IMR-90 (cell line): ENCODE measurements at regions not wholly inside any gene's neighbourhood (a gene's known extent, or its start where the extent isn't known, plus 50 kb on each side); places are given as distances from the start of the nearest gene placed in this dataset.

Experiments used
- ATAC-seq: fragments of 200-7000 bp; cut with Tn5 transposase; 2 replicates; pipeline ENCODE4 v1.9.1; 2020; ENCODE audit warnings: low read depth, mild to moderate bottlenecking, moderate library complexity
- BruUV-seq: library from RNA; stranded (reverse); fragments of 400-500 nt; replicated peaks from 2 replicates; lab custom pipeline; 2021; lab: Mats Ljungman, UMichigan
- CTCF ChIA-PET: fragments of 300-600 bp; formaldehyde crosslinking; extraction: SDS; loops from one replicate; lab custom pipeline; 2021; ENCODE audit warnings: antibody characterized with exemption; lab: Yijun Ruan, JAX
- POLR2A ChIA-PET: fragments of 300-600 bp; sonication (Branson Sonifier 250); formaldehyde crosslinking; loops from one replicate; lab custom pipeline; 2022; ENCODE audit warnings: antibody characterized with exemption; ENCODE audit not compliant: unreplicated experiment; lab: Charles Lee
- DNase-seq: peaks from one replicate; pipeline ENCODE4 v3.0.0; 2013
- H2AFZ ChIP-seq: replicated peaks from 2 replicates; pipeline ENCODE3; 2013; ENCODE audit warnings: low read length, mild to moderate bottlenecking; ENCODE audit not compliant: poor library complexity
- H2AK5ac ChIP-seq: 2 replicates; pipeline ENCODE4 v1.6.1; 2013; ENCODE audit warnings: low read depth, low read length, inconsistent platforms
- H2AK9ac ChIP-seq: replicated peaks from 2 replicates; pipeline ENCODE3; 2013; ENCODE audit warnings: mild to moderate bottlenecking, low read depth, low read length, moderate library complexity; ENCODE audit not compliant: poor library complexity
- H2BK120ac ChIP-seq: 2 replicates; pipeline ENCODE4 v1.6.1; 2013; ENCODE audit warnings: low read depth, low read length, inconsistent platforms
- H2BK15ac ChIP-seq: 3 replicates; pipeline ENCODE4 v1.6.1; 2013; ENCODE audit warnings: low read depth, low read length, inconsistent platforms
- H2BK20ac ChIP-seq: 2 replicates; pipeline ENCODE4 v1.6.1; 2013; ENCODE audit warnings: low read depth, mild to moderate bottlenecking, inconsistent platforms, low read length, moderate library complexity
- H2BK5ac ChIP-seq: 2 replicates; pipeline ENCODE4 v1.6.1; 2013; ENCODE audit warnings: mild to moderate bottlenecking, low read depth, low read length, inconsistent platforms; ENCODE audit not compliant: poor library complexity, severe bottlenecking
- H3K14ac ChIP-seq: replicated peaks from 2 replicates; pipeline ENCODE4 v1.6.1; 2013; ENCODE audit warnings: low read depth, low read length, inconsistent platforms
- H3K18ac ChIP-seq: 2 replicates; pipeline ENCODE4 v1.6.1; 2013; ENCODE audit warnings: low read depth, low read length, control low read depth
- H3K23ac ChIP-seq: 2 replicates; pipeline ENCODE4 v1.6.1; 2013; ENCODE audit warnings: low read depth, low read length, inconsistent platforms
- H3K27ac ChIP-seq: 2 replicates; pipeline ENCODE4 v1.5.1; 2013; ENCODE audit warnings: mild to moderate bottlenecking, control low read depth, low read length; ENCODE audit not compliant: insufficient read depth
- H3K27me3 ChIP-seq: 2 replicates; pipeline ENCODE4 v1.6.1; 2013; ENCODE audit warnings: low read length; ENCODE audit not compliant: control insufficient read depth, insufficient read depth
- H3K36me3 ChIP-seq: 2 replicates; pipeline ENCODE4 v1.6.1; 2013; ENCODE audit warnings: low read length, mixed read lengths; ENCODE audit not compliant: control insufficient read depth, insufficient read depth
- H3K4ac ChIP-seq: 2 replicates; pipeline ENCODE4 v1.6.1; 2013; ENCODE audit warnings: low read depth, low read length, inconsistent platforms
- H3K4me1 ChIP-seq: 2 replicates; pipeline ENCODE4 v1.6.1; 2013; ENCODE audit warnings: low read length, mixed read lengths; ENCODE audit not compliant: control insufficient read depth, insufficient read depth
- H3K4me2 ChIP-seq: 2 replicates; pipeline ENCODE4 v1.6.1; 2013; ENCODE audit warnings: low read depth, mild to moderate bottlenecking, control low read depth, low read length, moderate library complexity
- H3K4me3 ChIP-seq: 2 replicates; pipeline ENCODE4 v1.5.1; 2013; ENCODE audit warnings: low read depth, mild to moderate bottlenecking, control low read depth, low read length, moderate library complexity; ENCODE audit not compliant: insufficient read depth
- H3K56ac ChIP-seq: 2 replicates; pipeline ENCODE4 v1.6.1; 2013; ENCODE audit warnings: low read length, inconsistent platforms; ENCODE audit not compliant: insufficient read depth; ENCODE audit errors: extremely low read depth
- H3K79me1 ChIP-seq, 2 experiments: 2 replicates each; pipeline ENCODE4 v1.6.1; 2013; ENCODE audit warnings: low read length in 2 of 2, inconsistent platforms in 1 of 2, low read depth in 1 of 2
- H3K9ac ChIP-seq: 2 replicates; pipeline ENCODE4 v1.6.1; 2013; ENCODE audit warnings: low read depth, low read length, control low read depth
- H3K9me1 ChIP-seq: 2 replicates; pipeline ENCODE4 v1.6.1; 2013; ENCODE audit warnings: low read length, inconsistent platforms; ENCODE audit not compliant: insufficient read depth
- H3K9me3 ChIP-seq: 2 replicates; pipeline ENCODE4 v1.6.1; 2013; ENCODE audit warnings: low read length; ENCODE audit not compliant: control insufficient read depth, insufficient read depth
- H4K20me1 ChIP-seq: 2 replicates; pipeline ENCODE4 v1.6.1; 2013; ENCODE audit warnings: low read length, inconsistent platforms; ENCODE audit not compliant: insufficient read depth
- H4K5ac ChIP-seq: 2 replicates; pipeline ENCODE4 v1.6.1; 2013; ENCODE audit warnings: mild to moderate bottlenecking, low read depth, low read length, control low read depth
- H4K8ac ChIP-seq, 2 experiments: 2 replicates each; pipeline ENCODE4 v1.6.1; 2013; ENCODE audit warnings: low read depth in 2 of 2, low read length in 2 of 2, control low read depth in 1 of 2, inconsistent platforms in 1 of 2
- H4K91ac ChIP-seq: 2 replicates; pipeline ENCODE4 v1.6.1; 2013; ENCODE audit warnings: low read depth, low read length, inconsistent platforms; ENCODE audit not compliant: insufficient read depth
- ELK1 ChIP-seq: fragments of 150-350 bp; IDR thresholded peaks from 2 replicates; pipeline ENCODE4 v1.6.1; 2016; ENCODE audit warnings: low read depth, mild to moderate bottlenecking, low read length, moderate library complexity, borderline replicate concordance
- WGBS, 2 experiments: methylation state at CpG; one replicate each; pipeline versions ENCODE4 v1.1.5 to v1.1.7; 2013; ENCODE audit warnings: missing lambda C conversion rate in 2 of 2; ENCODE audit not compliant: insufficient read length in 1 of 2; ENCODE audit errors: extremely low coverage in 2 of 2; 5-methylcytosine and 5-hydroxymethylcytosine counted together
- dilution Hi-C: fragments of 300-500 bp; cut with HindIII; formaldehyde crosslinking; loops from one replicate; pipeline ENCODE4 v1.14.3; 2018; ENCODE audit warnings: low sequenced_read_pairs; ENCODE audit not compliant: unreplicated experiment
- in situ Hi-C: fragments of 300-500 bp; cut with MboI; formaldehyde crosslinking; loops from 3 replicates; pipeline ENCODE4 v1.14.3; 2019; ENCODE audit warnings: low sequenced_read_pairs, inconsistent platforms, mixed read lengths
- intact Hi-C: fragments of 100-400 bp; cut with micrococcal nuclease; formaldehyde crosslinking; loops from 2 replicates; pipeline ENCODE4 v1.10.0; 2022

GRCh38 chr5:29040404-29040803 lies 2002.0 kb upstream of the CDH9 start:
- DNase-seq (no peak), ATAC-seq (no peak)
- Histone ChIP-seq H3K4me3 (no peak overlapping the region), H4K20me1 (no peaks in the 10 kb centered on the region), H3K27ac (no peak overlapping the region), H2BK5ac (no peak overlapping the region), H4K5ac (no peak overlapping the region), H2AFZ (no peak overlapping the region), H4K91ac (no peak overlapping the region), H3K4ac (no peak overlapping the region), H3K9ac (no peak overlapping the region), H2BK120ac (no peak overlapping the region), H4K8ac (no peak overlapping the region), H3K27me3 (no peaks in the 10 kb centered on the region), H3K23ac (no peak overlapping the region), H3K18ac (no peak overlapping the region), H3K9me1 (no peaks in the 10 kb centered on the region), H3K14ac (no peak overlapping the region), H3K56ac (no peak overlapping the region), H3K36me3 (no peaks in the 10 kb centered on the region), H2BK15ac (no peak overlapping the region), H2BK20ac (no peak overlapping the region), H3K4me2 (no peak overlapping the region), H2AK9ac (no peak overlapping the region), H3K4me1 (no peaks in the 10 kb centered on the region), H3K79me1 (no peaks in the 10 kb centered on the region), H2AK5ac (no peak overlapping the region), H3K9me3 (peaks cover 2% of the 10 kb centered on the region; the same call in 1 of the 2 replicates)
- no TSS peak for BruUV-seq
- TF ChIP-seq ELK1 = no peak
- in situ Hi-C loops (no loop called here), dilution Hi-C loops (no loop called here), intact Hi-C loops (no loop called here)
- ChIA-PET CTCF (no interaction called here), POLR2A (no interaction called here)
- WGBS, 2 experiments = no CpG with 5 or more reads among the region's 1 CpG
